Colon (tissue), 2 donors: ENCODE measurements at regions not wholly inside any gene's neighbourhood (a gene's known extent, or its start where the extent isn't known, plus 50 kb on each side); places are given as distances from the start of the nearest gene placed in this dataset.

Experiments used
- FAIRE-seq: peaks from 2 replicates; lab custom pipeline; 2012; peaks lifted over from hg19 to GRCh38; lab: Jason Lieb, UNC
- donor health status: control.
- donor health status: control.

- no peak for FAIRE-seq
These were observed 232.1 kb downstream of the CPE start for GRCh38 chr4:165610679-165611437.

GRCh38 chr4:165612936-165613335, 234.1 kb downstream of the CPE start:
- FAIRE-seq: no peak

- FAIRE-seq: no peak
These were observed 234.8 kb downstream of the CPE start for GRCh38 chr4:165613581-165613980.

GRCh38 chr4:165620913-165621312, 242.1 kb downstream of the CPE start:
- no peak for FAIRE-seq

GRCh38 chr4:165621983-165622382, 243.2 kb downstream of the CPE start:
- FAIRE-seq: no peak

- FAIRE-seq: no peak
These were observed 246.5 kb downstream of the CPE start for GRCh38 chr4:165625281-165625680.

- no peak for FAIRE-seq
These were observed 246.7 kb upstream of the TLL1 start for GRCh38 chr4:165626316-165626715.

- no peak for FAIRE-seq
These were observed 245.9 kb upstream of the TLL1 start for GRCh38 chr4:165627128-165627527.

- no peak for FAIRE-seq
These were observed 245.5 kb upstream of the TLL1 start for GRCh38 chr4:165627548-165627947.

GRCh38 chr4:165628572-165628971, 244.5 kb upstream of the TLL1 start:
- FAIRE-seq: no peak

GRCh38 chr4:165630671-165631070, 242.4 kb upstream of the TLL1 start:
- no peak for FAIRE-seq

- no peak for FAIRE-seq
These were observed 241.7 kb upstream of the TLL1 start for GRCh38 chr4:165631208-165631894.

GRCh38 chr4:165631912-165632311, 241.1 kb upstream of the TLL1 start:
- FAIRE-seq: no peak

- no peak for FAIRE-seq
These were observed 238.3 kb upstream of the TLL1 start for GRCh38 chr4:165634766-165635165.

- no peak for FAIRE-seq
These were observed 237.7 kb upstream of the TLL1 start for GRCh38 chr4:165635381-165635780.

GRCh38 chr4:165635951-165636350, 237.1 kb upstream of the TLL1 start:
- no peak for FAIRE-seq

- no peak for FAIRE-seq
These were observed 221.1 kb upstream of the TLL1 start for GRCh38 chr4:165651901-165652300.

- FAIRE-seq: no peak
These were observed 218.5 kb upstream of the TLL1 start for GRCh38 chr4:165654556-165654955.

- FAIRE-seq: no peak
These were observed 216.6 kb upstream of the TLL1 start for GRCh38 chr4:165656399-165656798.

- FAIRE-seq: no peak
These were observed 216.1 kb upstream of the TLL1 start for GRCh38 chr4:165656829-165657490.

GRCh38 chr4:165662341-165662740, 210.7 kb upstream of the TLL1 start:
- FAIRE-seq: no peak

- FAIRE-seq: no peak
These were observed 209.6 kb upstream of the TLL1 start for GRCh38 chr4:165663411-165663810.

GRCh38 chr4:165666836-165667235, 206.2 kb upstream of the TLL1 start:
- FAIRE-seq: no peak
